ENCODE measurements at regions not wholly inside any gene's neighbourhood (a gene's known extent, or its start where the extent isn't known, plus 50 kb on each side); places are given as distances from the start of the nearest gene placed in this dataset.

- peak in 1 of 4 donors; percentile 1 for DNase-seq
These were observed 61.4 kb upstream of the KIRREL3 start for GRCh38 chr11:127061947-127062346.

DNA sequence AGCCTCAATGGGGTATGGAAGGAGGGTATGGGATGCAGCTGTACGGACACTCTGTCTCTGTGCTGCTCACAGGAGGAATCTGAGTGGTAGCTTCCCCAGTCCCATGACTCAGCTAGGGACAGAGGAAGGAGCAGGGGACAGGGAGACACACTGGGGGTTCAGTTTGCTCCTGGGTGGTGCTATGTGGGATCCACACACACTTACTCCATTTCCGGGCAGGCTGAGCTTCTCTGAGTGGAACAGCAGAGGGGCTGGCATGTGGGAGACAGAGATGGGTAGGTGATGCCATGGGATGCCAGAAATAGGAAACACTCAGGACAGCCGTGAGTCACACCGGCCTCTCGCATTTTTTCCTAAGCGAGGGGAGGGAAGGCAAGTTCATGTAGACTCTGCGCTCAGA is 59.2 kb upstream of the KIRREL3 start:
- intact Hi-C loops (cut with DNase I): no loop called here
- Histone ChIP-seq H3K27ac (no peak overlapping the region), H3K36me3 (no peaks in the 10 kb centered on the region), H3K9me3 (no peaks in the 10 kb centered on the region), H3K4me1 (no peaks in the 10 kb centered on the region), H3K27me3 (no peaks in the 10 kb centered on the region), H3K4me3 (no peak overlapping the region)
- ATAC-seq (no peak), DNase-seq (no peak)
- TF ChIP-seq, protein P1, sequence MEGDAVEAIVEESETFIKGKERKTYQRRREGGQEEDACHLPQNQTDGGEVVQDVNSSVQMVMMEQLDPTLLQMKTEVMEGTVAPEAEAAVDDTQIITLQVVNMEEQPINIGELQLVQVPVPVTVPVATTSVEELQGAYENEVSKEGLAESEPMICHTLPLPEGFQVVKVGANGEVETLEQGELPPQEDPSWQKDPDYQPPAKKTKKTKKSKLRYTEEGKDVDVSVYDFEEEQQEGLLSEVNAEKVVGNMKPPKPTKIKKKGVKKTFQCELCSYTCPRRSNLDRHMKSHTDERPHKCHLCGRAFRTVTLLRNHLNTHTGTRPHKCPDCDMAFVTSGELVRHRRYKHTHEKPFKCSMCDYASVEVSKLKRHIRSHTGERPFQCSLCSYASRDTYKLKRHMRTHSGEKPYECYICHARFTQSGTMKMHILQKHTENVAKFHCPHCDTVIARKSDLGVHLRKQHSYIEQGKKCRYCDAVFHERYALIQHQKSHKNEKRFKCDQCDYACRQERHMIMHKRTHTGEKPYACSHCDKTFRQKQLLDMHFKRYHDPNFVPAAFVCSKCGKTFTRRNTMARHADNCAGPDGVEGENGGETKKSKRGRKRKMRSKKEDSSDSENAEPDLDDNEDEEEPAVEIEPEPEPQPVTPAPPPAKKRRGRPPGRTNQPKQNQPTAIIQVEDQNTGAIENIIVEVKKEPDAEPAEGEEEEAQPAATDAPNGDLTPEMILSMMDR (IDR thresholded peaks at IDR 0.05): no peak

More at GRCh38 chr11:127061947-127062346, 61.4 kb upstream of the KIRREL3 start:
- ATAC-seq: no peak
- Histone ChIP-seq H3K27me3 (no peaks in the 10 kb centered on the region), H3K4me3 (no peak overlapping the region), H3K4me1 (no peaks in the 10 kb centered on the region), H3K9me3 (no peaks in the 10 kb centered on the region), H3K27ac (no peak overlapping the region), H3K36me3 (no peaks in the 10 kb centered on the region)
- intact Hi-C loops (cut with DNase I): no loop called here
- TF ChIP-seq, protein P1 (IDR thresholded peaks at IDR 0.05): no peak

DNA sequence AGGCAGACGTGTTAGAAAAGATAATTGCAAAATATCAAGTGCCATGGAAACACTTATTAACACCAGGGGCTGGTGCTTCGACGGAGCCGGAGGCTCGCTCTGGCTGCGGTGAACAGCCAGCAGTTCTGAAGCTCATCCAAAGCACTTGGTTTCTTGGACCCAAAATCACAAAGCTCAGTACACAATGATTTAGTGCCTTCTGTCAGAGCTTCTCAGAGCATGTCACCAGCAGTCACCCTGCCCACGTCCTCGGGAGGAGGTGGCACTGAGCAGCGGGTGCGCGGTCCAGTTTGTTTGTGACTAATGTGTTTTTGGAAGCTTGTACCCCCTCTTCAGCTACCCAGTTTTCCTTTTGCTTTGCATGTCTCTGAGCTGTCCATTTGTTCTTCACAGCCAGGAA is 58.7 kb upstream of the KIRREL3 start:
- TF ChIP-seq, protein P1 (IDR thresholded peaks at IDR 0.05): no peak
- Histone ChIP-seq H3K4me1 (no peaks in the 10 kb centered on the region), H3K9me3 (no peaks in the 10 kb centered on the region), H3K4me3 (no peak overlapping the region), H3K27ac (no peak overlapping the region), H3K27me3 (no peaks in the 10 kb centered on the region), H3K36me3 (no peaks in the 10 kb centered on the region)
- no peak for DNase-seq
- intact Hi-C loops (cut with DNase I): no loop called here
- no peak for ATAC-seq

DNA sequence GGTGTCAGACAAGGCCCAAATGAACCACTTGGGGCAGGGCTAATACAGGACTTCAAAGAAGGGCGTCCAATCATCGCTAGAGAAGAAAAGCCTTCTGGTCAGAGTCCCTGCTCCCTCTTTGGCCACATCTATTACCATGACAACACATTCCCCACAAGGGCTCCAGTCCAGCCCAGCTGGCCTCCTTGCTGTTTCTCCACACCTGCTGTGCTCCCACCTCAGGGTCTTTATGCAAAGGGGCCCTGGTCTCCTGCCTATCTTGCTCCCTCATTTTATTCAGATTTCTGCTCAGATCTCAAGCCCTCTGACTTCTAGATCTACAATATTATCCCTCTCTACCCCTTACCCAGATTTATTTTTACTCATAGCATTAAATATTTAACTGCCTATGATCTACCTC is 58.0 kb upstream of the KIRREL3 start:
- ATAC-seq: no peak
- H3K27ac ChIP-seq: no peak overlapping the region
- TF ChIP-seq, protein P1 (IDR thresholded peaks at IDR 0.05): no peak
- no peaks in the 10 kb centered on the region for H3K9me3 ChIP-seq
- H3K4me3 ChIP-seq: no peak overlapping the region
- no peaks in the 10 kb centered on the region for H3K36me3 ChIP-seq
- intact Hi-C loops (cut with DNase I): no loop called here
- DNase-seq: no peak
- no peaks in the 10 kb centered on the region for H3K27me3 ChIP-seq
- H3K4me1 ChIP-seq: no peaks in the 10 kb centered on the region

DNA sequence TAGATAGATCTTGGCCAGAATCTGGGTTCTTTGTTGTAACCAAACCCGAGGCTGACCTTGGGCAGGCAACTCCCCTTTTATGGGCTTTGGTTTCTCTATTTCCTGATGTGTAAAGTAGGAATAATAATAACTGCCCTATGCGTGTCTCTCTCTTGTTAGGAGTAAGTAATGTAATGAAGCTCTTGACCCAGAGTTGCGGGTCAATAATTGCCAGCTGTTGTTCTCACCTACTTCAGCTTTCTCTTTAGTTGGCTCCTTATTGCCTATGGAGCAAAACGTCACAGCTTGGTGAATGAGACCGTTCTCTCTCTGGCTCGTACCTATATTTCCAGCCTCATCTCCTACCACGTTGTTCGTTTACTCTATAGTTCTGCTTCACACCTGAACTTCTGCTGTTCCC is 56.6 kb upstream of the KIRREL3 start:
- ATAC-seq (no peak), DNase-seq (no peak)
- H3K4me1 ChIP-seq: no peaks in the 10 kb centered on the region
- no peaks in the 10 kb centered on the region for H3K9me3 ChIP-seq
- no peaks in the 10 kb centered on the region for H3K27me3 ChIP-seq
- no peaks in the 10 kb centered on the region for H3K36me3 ChIP-seq
- intact Hi-C loops (cut with DNase I): no loop called here
- TF ChIP-seq, protein P1 (IDR thresholded peaks at IDR 0.05): no peak
- H3K27ac ChIP-seq: no peak overlapping the region
- no peak overlapping the region for H3K4me3 ChIP-seq
